Hepatocyte (in vitro differentiated cells): ENCODE measurements at regions not wholly inside any gene's neighbourhood (a gene's known extent, or its start where the extent isn't known, plus 50 kb on each side); places are given as distances from the start of the nearest gene placed in this dataset.

Experiments
- DNase-seq: peaks from one replicate; pipeline ENCODE4 v3.0.0-alpha.2; 2016; ENCODE audit warnings: low spot score
- H2AFZ ChIP-seq: fragments of 200-600 bp; sonication (generic); 2 replicates; pipeline ENCODE4 v1.6.0; 2016; ENCODE audit warnings: antibody characterized with exemption, mild to moderate bottlenecking
- H3K27ac ChIP-seq: fragments of 200-600 bp; sonication (generic); 2 replicates; pipeline ENCODE4 v1.5.1; 2016; ENCODE audit warnings: mild to moderate bottlenecking
- H3K27me3 ChIP-seq: fragments of 200-600 bp; sonication (generic); 2 replicates; pipeline ENCODE4 v1.6.1; 2016
- H3K36me3 ChIP-seq: fragments of 200-600 bp; sonication (generic); replicated peaks from 2 replicates; pipeline ENCODE4 v1.5.1; 2016; ENCODE audit warnings: low read depth; ENCODE audit not compliant: insufficient read depth
- H3K4me1 ChIP-seq: fragments of 200-600 bp; sonication (generic); 2 replicates; pipeline ENCODE4 v1.5.1; 2016; ENCODE audit warnings: mild to moderate bottlenecking, moderate library complexity; ENCODE audit not compliant: insufficient read depth
- H3K4me2 ChIP-seq: fragments of 200-600 bp; sonication (generic); 2 replicates; pipeline ENCODE4 v1.6.0; 2016
- H3K4me3 ChIP-seq: fragments of 200-600 bp; sonication (generic); 2 replicates; pipeline ENCODE4 v1.5.1; 2016; ENCODE audit warnings: mild to moderate bottlenecking
- H3K79me2 ChIP-seq: fragments of 200-600 bp; sonication (generic); 2 replicates; pipeline ENCODE4 v1.6.0; 2017; ENCODE audit warnings: mild to moderate bottlenecking
- H3K9me2 ChIP-seq: fragments of 200-600 bp; sonication (generic); replicated peaks from 2 replicates; pipeline ENCODE4 v1.6.0; 2017; ENCODE audit warnings: mild to moderate bottlenecking; ENCODE audit not compliant: insufficient read depth
- H3K9me3 ChIP-seq: fragments of 200-600 bp; sonication (generic); 2 replicates; pipeline ENCODE4 v1.5.1; 2016; ENCODE audit warnings: low read depth, mild to moderate bottlenecking
- H4K20me1 ChIP-seq: fragments of 200-600 bp; sonication (generic); 2 replicates; pipeline ENCODE4 v1.6.0; 2016; ENCODE audit warnings: mild to moderate bottlenecking; ENCODE audit not compliant: insufficient read depth, poor library complexity, severe bottlenecking
- CTCF ChIP-seq: fragments of 200-600 bp; sonication (generic); IDR thresholded peaks from 2 replicates; pipeline ENCODE4 v1.5.1; 2016; ENCODE audit warnings: antibody characterized with exemption, mild to moderate bottlenecking; ENCODE audit not compliant: poor library complexity
- EZH2 ChIP-seq: fragments of 200-600 bp; sonication (generic); IDR thresholded peaks from 2 replicates; pipeline ENCODE4 v1.6.1; 2016; ENCODE audit warnings: antibody characterized with exemption, mild to moderate bottlenecking, borderline replicate concordance
- EZH2phosphoT487 ChIP-seq: fragments of 200-600 bp; sonication (generic); IDR thresholded peaks from one replicate; pipeline ENCODE4 v1.6.1; 2018; ENCODE audit warnings: antibody characterized with exemption, mild to moderate bottlenecking, low read depth, moderate library complexity; ENCODE audit not compliant: unreplicated experiment, severe bottlenecking
- WGBS: methylation state at CpG from one replicate; pipeline ENCODE4 v1.1.6; 2016; ENCODE audit warnings: low lambda C conversion rate; ENCODE audit errors: missing lambda C conversion rate; 5-methylcytosine and 5-hydroxymethylcytosine counted together

- Histone ChIP-seq H3K27me3 (no peaks in the 10 kb centered on the region), H3K27ac (no peak overlapping the region), H3K9me3 (no peaks in the 10 kb centered on the region), H3K79me2 (no peaks in the 10 kb centered on the region), H3K36me3 (no peaks in the 10 kb centered on the region), H2AFZ (no peak overlapping the region), H3K4me1 (peaks cover 32% of the 10 kb centered on the region), H3K9me2 (no peaks in the 10 kb centered on the region), H3K4me2 (no peak overlapping the region), H3K4me3 (no peak overlapping the region), H4K20me1 (no peaks in the 10 kb centered on the region)
- 95% methylated on average over 7 of the region's 7 CpGs for WGBS
- TF ChIP-seq CTCF (no peak), EZH2phosphoT487 (no peak), EZH2 (no peak)
- DNase-seq = no peak
These were observed 175.3 kb downstream of the ERCC6L2 start for GRCh38 chr9:96050861-96051155.

GRCh38 chr9:96050048-96050860 is 174.8 kb downstream of the ERCC6L2 start:
- DNase-seq = no peak
- Histone ChIP-seq H3K9me2 (no peaks in the 10 kb centered on the region), H2AFZ (no peak overlapping the region), H3K9me3 (no peaks in the 10 kb centered on the region), H3K27ac (peak overlapping the region; percentile 96), H4K20me1 (no peaks in the 10 kb centered on the region), H3K4me2 (no peak overlapping the region), H3K27me3 (no peaks in the 10 kb centered on the region), H3K79me2 (no peaks in the 10 kb centered on the region), H3K36me3 (no peaks in the 10 kb centered on the region), H3K4me3 (no peak overlapping the region), H3K4me1 (peaks cover 32% of the 10 kb centered on the region)
- 93% methylated on average over 30 of the region's 30 CpGs for WGBS
- no peak for TF ChIP-seq CTCF
- no peak for TF ChIP-seq EZH2phosphoT487
- TF ChIP-seq EZH2 = no peak

- peaks cover 32% of the 10 kb centered on the region for H3K4me1 ChIP-seq
- peak overlapping the region; percentile 35 for H2AFZ ChIP-seq
- WGBS = 77% methylated on average over 39 of the region's 39 CpGs
- H3K4me2 ChIP-seq = peak overlapping the region; percentile 67
- peak overlapping the region; percentile 96 for H3K27ac ChIP-seq
- H3K4me3 ChIP-seq = no peak overlapping the region
- no peaks in the 10 kb centered on the region for H3K9me2 ChIP-seq
- H3K9me3 ChIP-seq = no peaks in the 10 kb centered on the region
- DNase-seq = no peak
- H4K20me1 ChIP-seq = no peaks in the 10 kb centered on the region
- H3K27me3 ChIP-seq = no peaks in the 10 kb centered on the region
- no peak for TF ChIP-seq CTCF
- no peaks in the 10 kb centered on the region for H3K79me2 ChIP-seq
- H3K36me3 ChIP-seq = no peaks in the 10 kb centered on the region
These were observed 173.7 kb downstream of the ERCC6L2 start for GRCh38 chr9:96048956-96049831.
